IPS-15b (cell line): ENCODE measurements at regions not wholly inside any gene's neighbourhood (a gene's known extent, or its start where the extent isn't known, plus 50 kb on each side); places are given as distances from the start of the nearest gene placed in this dataset.

Experiments used
- H3K27me3 ChIP-seq: one replicate; pipeline ENCODE4 v1.6.1; 2013; ENCODE audit warnings: low read length; ENCODE audit not compliant: control insufficient read depth, insufficient read depth
- H3K36me3 ChIP-seq: one replicate; pipeline ENCODE4 v1.6.1; 2013; ENCODE audit warnings: low read length; ENCODE audit not compliant: control insufficient read depth, insufficient read depth
- H3K4me1 ChIP-seq: one replicate; pipeline ENCODE4 v1.6.1; 2013; ENCODE audit warnings: mild to moderate bottlenecking, low read length; ENCODE audit not compliant: control insufficient read depth, insufficient read depth
- H3K4me3 ChIP-seq: one replicate; pipeline ENCODE4 v1.5.1; 2013; ENCODE audit warnings: low read depth, low read length
- H3K9ac ChIP-seq: one replicate; pipeline ENCODE4 v1.6.1; 2013; ENCODE audit warnings: low read depth, mild to moderate bottlenecking, low read length
- H3K9me3 ChIP-seq: one replicate; pipeline ENCODE4 v1.6.1; 2013; ENCODE audit warnings: mild to moderate bottlenecking, low read length; ENCODE audit not compliant: control insufficient read depth, insufficient read depth

GRCh38 chr16:26189536-26189935 is 497.8 kb downstream of the HS3ST4 start:
- no peak overlapping the region for H3K4me3 ChIP-seq
- no peaks in the 10 kb centered on the region for H3K27me3 ChIP-seq
- no peak overlapping the region for H3K9ac ChIP-seq
- H3K36me3 ChIP-seq = no peaks in the 10 kb centered on the region
- no peaks in the 10 kb centered on the region for H3K4me1 ChIP-seq
- no peaks in the 10 kb centered on the region for H3K9me3 ChIP-seq

- no peaks in the 10 kb centered on the region for H3K9me3 ChIP-seq
- no peak overlapping the region for H3K4me3 ChIP-seq
- H3K36me3 ChIP-seq = no peaks in the 10 kb centered on the region
- H3K4me1 ChIP-seq = no peaks in the 10 kb centered on the region
- no peak overlapping the region for H3K9ac ChIP-seq
- H3K27me3 ChIP-seq = no peaks in the 10 kb centered on the region
Observed at GRCh38 chr16:26194526-26194925, 502.8 kb downstream of the HS3ST4 start.

GRCh38 chr16:26195225-26195624 is 503.5 kb downstream of the HS3ST4 start:
- no peaks in the 10 kb centered on the region for H3K4me1 ChIP-seq
- no peaks in the 10 kb centered on the region for H3K9me3 ChIP-seq
- H3K9ac ChIP-seq = no peak overlapping the region
- no peaks in the 10 kb centered on the region for H3K36me3 ChIP-seq
- H3K27me3 ChIP-seq = no peaks in the 10 kb centered on the region
- H3K4me3 ChIP-seq = no peak overlapping the region

GRCh38 chr16:26196310-26196709 is 504.6 kb downstream of the HS3ST4 start:
- Histone ChIP-seq H3K36me3 (no peaks in the 10 kb centered on the region), H3K4me3 (no peak overlapping the region), H3K4me1 (no peaks in the 10 kb centered on the region), H3K9ac (no peak overlapping the region), H3K27me3 (no peaks in the 10 kb centered on the region), H3K9me3 (no peaks in the 10 kb centered on the region)

GRCh38 chr16:26196802-26197201 is 505.0 kb downstream of the HS3ST4 start:
- Histone ChIP-seq H3K4me1 (no peaks in the 10 kb centered on the region), H3K36me3 (no peaks in the 10 kb centered on the region), H3K27me3 (no peaks in the 10 kb centered on the region), H3K9ac (no peak overlapping the region), H3K9me3 (no peaks in the 10 kb centered on the region), H3K4me3 (no peak overlapping the region)

DNA sequence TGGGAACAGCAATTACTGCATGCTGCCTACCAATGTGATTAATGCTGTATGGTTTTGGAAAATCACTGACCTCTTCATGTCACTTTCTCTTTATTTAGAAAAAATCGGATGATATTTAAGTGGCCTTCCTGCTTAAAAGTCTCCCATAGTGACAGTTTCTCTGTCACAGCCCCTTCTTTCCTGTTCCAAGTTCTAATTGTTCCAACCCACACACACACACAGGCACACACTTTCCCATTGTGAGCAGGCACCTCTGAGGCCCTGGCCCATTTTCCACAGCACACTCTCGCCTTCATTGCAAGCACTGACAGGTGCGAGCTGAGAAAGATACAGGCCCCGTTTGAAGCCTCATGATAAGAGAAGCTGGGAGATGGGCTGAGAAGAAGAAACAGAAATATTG is 505.9 kb downstream of the HS3ST4 start:
- Histone ChIP-seq H3K9ac (no peak overlapping the region), H3K4me3 (no peak overlapping the region), H3K36me3 (no peaks in the 10 kb centered on the region), H3K9me3 (no peaks in the 10 kb centered on the region), H3K27me3 (no peaks in the 10 kb centered on the region), H3K4me1 (no peaks in the 10 kb centered on the region)

GRCh38 chr16:26198221-26198620 is 506.5 kb downstream of the HS3ST4 start:
- Histone ChIP-seq H3K36me3 (no peaks in the 10 kb centered on the region), H3K4me1 (no peaks in the 10 kb centered on the region), H3K4me3 (no peak overlapping the region), H3K27me3 (no peaks in the 10 kb centered on the region), H3K9ac (no peak overlapping the region), H3K9me3 (no peaks in the 10 kb centered on the region)

DNA sequence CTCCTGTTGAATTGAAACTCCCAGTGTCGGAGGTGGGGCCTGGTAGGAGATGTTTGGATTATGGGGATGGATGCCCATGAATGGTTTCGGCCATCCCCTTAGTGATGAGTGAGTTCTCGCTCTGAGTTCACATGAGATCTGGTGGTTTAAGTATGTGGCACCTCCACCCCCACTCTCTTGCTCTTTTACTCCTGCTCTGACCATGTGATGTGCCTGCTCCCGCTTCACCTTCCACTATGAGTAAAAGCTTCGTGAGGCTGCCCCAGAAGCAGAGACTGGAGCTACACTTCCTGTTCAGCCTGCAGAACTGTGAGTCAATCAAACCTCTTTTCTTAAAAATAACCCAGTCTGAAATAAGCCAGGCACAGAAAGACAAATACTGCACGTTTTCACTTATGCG is 512.4 kb downstream of the HS3ST4 start:
- Histone ChIP-seq H3K4me1 (no peaks in the 10 kb centered on the region), H3K9ac (no peak overlapping the region), H3K4me3 (no peak overlapping the region), H3K27me3 (no peaks in the 10 kb centered on the region), H3K36me3 (no peaks in the 10 kb centered on the region), H3K9me3 (no peaks in the 10 kb centered on the region)

DNA sequence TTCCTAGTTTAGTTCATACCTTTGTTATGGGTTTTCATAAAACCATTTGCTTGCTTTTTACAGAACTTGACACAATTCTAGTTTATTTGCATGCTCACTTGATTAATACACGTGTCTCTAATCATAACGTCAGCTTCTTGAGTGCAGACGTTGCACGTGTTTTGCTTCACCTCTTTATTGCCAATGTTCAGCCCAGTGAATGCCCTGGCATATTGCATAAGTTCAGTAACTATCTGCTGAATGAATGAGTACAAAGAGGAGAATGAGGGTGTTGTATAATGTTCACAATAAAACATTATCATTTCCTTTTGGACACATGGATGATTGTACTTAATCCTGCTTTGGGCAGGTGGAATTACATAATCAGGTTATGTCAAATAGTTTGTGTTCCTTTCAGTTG is 519.8 kb downstream of the HS3ST4 start:
- Histone ChIP-seq H3K9me3 (no peaks in the 10 kb centered on the region), H3K9ac (no peak overlapping the region), H3K4me1 (peaks cover 6% of the 10 kb centered on the region), H3K4me3 (no peak overlapping the region), H3K27me3 (no peaks in the 10 kb centered on the region), H3K36me3 (no peaks in the 10 kb centered on the region)

DNA sequence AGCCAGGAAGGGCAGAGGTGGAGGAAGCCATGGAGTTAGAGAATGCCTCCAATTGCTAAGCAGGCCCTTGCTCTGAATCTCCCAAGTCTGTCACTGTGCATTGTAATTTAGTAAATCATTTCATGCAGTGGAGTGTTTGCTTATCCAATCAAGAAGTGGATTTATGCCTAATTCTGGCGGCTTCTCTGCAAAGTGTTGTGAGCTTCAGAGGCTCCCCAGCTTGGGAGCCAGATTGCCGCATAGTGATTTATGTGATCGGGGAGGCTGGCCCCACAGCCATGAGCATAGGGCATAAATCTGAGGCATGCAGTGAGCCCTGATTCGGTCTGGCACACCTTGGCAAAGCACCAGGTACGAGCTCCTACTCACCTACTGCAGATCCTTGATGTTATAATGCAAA is 520.8 kb downstream of the HS3ST4 start:
- H3K27me3 ChIP-seq = no peaks in the 10 kb centered on the region
- H3K4me3 ChIP-seq = no peak overlapping the region
- H3K4me1 ChIP-seq = peaks cover 13% of the 10 kb centered on the region
- no peaks in the 10 kb centered on the region for H3K36me3 ChIP-seq
- H3K9ac ChIP-seq = no peak overlapping the region
- H3K9me3 ChIP-seq = no peaks in the 10 kb centered on the region

DNA sequence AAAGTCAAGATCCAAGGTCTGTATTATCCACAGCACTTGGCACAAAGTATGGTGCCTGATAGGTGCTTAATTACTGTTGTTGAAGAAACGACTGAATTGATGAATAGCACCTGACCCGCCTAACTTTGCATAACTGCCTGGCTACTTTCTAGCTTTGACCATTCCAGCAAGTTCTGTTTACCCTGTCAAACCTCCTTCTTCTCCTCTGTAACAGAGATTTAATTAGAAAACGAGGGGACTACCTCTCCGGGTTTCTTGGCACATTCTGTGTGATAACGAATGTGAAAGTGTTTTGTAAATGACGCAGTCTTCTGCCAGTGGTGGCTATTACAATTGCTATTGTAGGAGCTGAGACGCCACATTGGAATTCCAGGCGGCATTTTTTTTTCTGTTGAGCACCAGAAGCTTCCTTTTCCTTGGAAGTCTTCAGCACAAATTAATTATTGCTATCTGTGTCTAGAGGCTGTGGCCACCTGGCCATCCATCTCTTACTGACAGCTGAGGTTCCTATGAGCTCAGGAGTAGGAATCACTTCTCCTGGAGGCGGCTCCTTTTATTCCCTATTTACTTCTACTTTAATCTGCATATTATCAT is 522.9 kb downstream of the HS3ST4 start:
- H3K9ac ChIP-seq = no peak overlapping the region
- no peaks in the 10 kb centered on the region for H3K9me3 ChIP-seq
- no peaks in the 10 kb centered on the region for H3K27me3 ChIP-seq
- peaks cover 18% of the 10 kb centered on the region for H3K4me1 ChIP-seq
- no peak overlapping the region for H3K4me3 ChIP-seq
- no peaks in the 10 kb centered on the region for H3K36me3 ChIP-seq

DNA sequence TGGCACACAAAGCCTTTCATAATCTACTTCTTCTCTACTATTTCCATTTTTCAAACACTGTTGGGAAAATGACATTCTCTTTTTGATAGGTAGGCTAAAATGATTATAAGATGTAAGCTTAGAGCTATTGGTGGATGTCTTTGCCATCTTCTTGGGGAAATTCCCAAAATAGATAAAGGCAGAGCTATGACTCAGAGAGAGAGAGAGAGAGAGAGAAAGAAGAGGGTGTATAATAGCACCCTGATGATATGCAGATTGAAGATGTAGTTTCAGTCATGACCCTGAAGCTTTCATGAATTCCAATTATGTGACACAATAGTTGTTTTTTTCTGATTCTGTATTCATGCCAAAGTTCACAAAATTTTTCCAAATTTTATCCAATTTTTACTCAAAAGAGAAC is 529.1 kb downstream of the HS3ST4 start:
- Histone ChIP-seq H3K4me3 (no peak overlapping the region), H3K9ac (no peak overlapping the region)

More for the DNA sequence above, 529.1 kb downstream of the HS3ST4 start:
- Histone ChIP-seq H3K4me1 (peaks cover 30% of the 10 kb centered on the region), H3K36me3 (no peaks in the 10 kb centered on the region), H3K27me3 (no peaks in the 10 kb centered on the region), H3K9me3 (no peaks in the 10 kb centered on the region)
